GM23338 (cell line): ENCODE measurements at regions not wholly inside any gene's neighbourhood (a gene's known extent, or its start where the extent isn't known, plus 50 kb on each side); places are given as distances from the start of the nearest gene placed in this dataset.

Experiments
- CREB1 ChIP-seq: fragments of 250-450 bp; sonication (Bioruptor Pico); IDR thresholded peaks from 2 replicates; pipeline ENCODE4 v1.5.0; 2020; ENCODE audit warnings: low read depth, mild to moderate bottlenecking, moderate library complexity
- CTCF ChIP-seq, 2 experiments: fragments of 200-600 bp in 1 of 2; sonication (generic) in 1 of 2; conservative IDR thresholded peaks; 2 replicates each; pipeline versions ENCODE4 v1.5.1 to v1.6.1; 2016 to 2017; ENCODE audit warnings: antibody characterized with exemption in 2 of 2, low read depth in 2 of 2, mild to moderate bottlenecking in 2 of 2, moderate library complexity in 1 of 2
- ETS1 ChIP-seq: IDR thresholded peaks from 2 replicates; pipeline ENCODE4 v1.6.1; 2016; ENCODE audit warnings: antibody characterized with exemption
- EZH2 ChIP-seq: fragments of 200-600 bp; sonication (generic); IDR thresholded peaks from one replicate; pipeline ENCODE4 v1.8.0; 2017; ENCODE audit warnings: antibody characterized with exemption, mild to moderate bottlenecking, low read depth; ENCODE audit not compliant: unreplicated experiment
- EZH2phosphoT487 ChIP-seq: fragments of 200-600 bp; sonication (generic); IDR thresholded peaks from one replicate; pipeline ENCODE4 v1.8.1; 2018; ENCODE audit warnings: antibody characterized with exemption; ENCODE audit not compliant: unreplicated experiment
- POLR2AphosphoS5 ChIP-seq: IDR thresholded peaks from 2 replicates; pipeline ENCODE4 v1.6.1; 2016; ENCODE audit warnings: antibody characterized with exemption, low read depth
- REST ChIP-seq: IDR thresholded peaks from one replicate; pipeline ENCODE4 v1.6.1; 2018; ENCODE audit warnings: antibody characterized with exemption; ENCODE audit not compliant: unreplicated experiment
- ZNF331 ChIP-seq: fragments of 250-450 bp; sonication (Bioruptor Pico); IDR thresholded peaks from 2 replicates; pipeline ENCODE4 v1.5.0; 2020; ENCODE audit warnings: low read depth, mild to moderate bottlenecking, moderate library complexity

GRCh38 chr18:75349668-75350511, 77.6 kb downstream of the SMIM21 start:
- TF ChIP-seq REST = no peak
- no peak for TF ChIP-seq CTCF (conservative IDR thresholded peaks at IDR 0.05; ENCODE audit: low read depth in 2 of 2)
- no peak for TF ChIP-seq POLR2AphosphoS5
- no peak for TF ChIP-seq CREB1 (CRISPR knock-in tag)
- no peak for TF ChIP-seq EZH2
- no peak for TF ChIP-seq EZH2phosphoT487
- no peak for TF ChIP-seq ETS1
- TF ChIP-seq ZNF331 (CRISPR knock-in tag) = no peak
